Vagina (tissue), 2 donors: ENCODE measurements at regions not wholly inside any gene's neighbourhood (a gene's known extent, or its start where the extent isn't known, plus 50 kb on each side); places are given as distances from the start of the nearest gene placed in this dataset.

Experiments used
- DNase-seq, 2 donors: peaks; one replicate each; pipeline ENCODE4 v3.0.0-alpha.2; 2017; ENCODE audit errors: extremely low spot score in 2 of 2
- H3K27ac ChIP-seq: fragments of 200-600 bp; sonication (generic); one replicate; pipeline ENCODE4 v1.5.1; 2019
- H3K27me3 ChIP-seq: fragments of 200-600 bp; sonication (generic); one replicate; pipeline ENCODE4 v1.5.1; 2019
- H3K36me3 ChIP-seq, 2 donors: fragments of 200-600 bp; sonication (generic); one replicate each; pipeline ENCODE4 v1.5.1; 2017 to 2019
- H3K4me1 ChIP-seq: fragments of 200-600 bp; sonication (generic); one replicate; pipeline ENCODE4 v1.5.1; 2019
- H3K4me3 ChIP-seq, 2 donors: fragments of 200-600 bp; sonication (generic); 1 replicate in 1 of 2; 2 replicates in 1 of 2; pipeline ENCODE4 v1.5.1; 2016 to 2019
- H3K9me3 ChIP-seq: fragments of 200-600 bp; sonication (generic); one replicate; pipeline ENCODE4 v1.5.1; 2019
- POLR2A ChIP-seq, 2 donors: fragments of 450-650 bp; IDR thresholded peaks; one replicate each; pipeline ENCODE4 v1.6.1; 2017; ENCODE audit warnings: antibody characterized with exemption in 2 of 2, mild to moderate bottlenecking in 2 of 2, moderate library complexity in 2 of 2
- POLR2AphosphoS5 ChIP-seq, 2 donors: sonication (generic); formaldehyde crosslinking; IDR thresholded peaks; one replicate each; pipeline ENCODE4 v1.9.0; 2017; ENCODE audit warnings: antibody characterized with exemption in 2 of 2, mild to moderate bottlenecking in 2 of 2, low read depth in 1 of 2; ENCODE audit not compliant: insufficient read depth in 1 of 2
- intact Hi-C: fragments of 100-400 bp; cut with DNase I; formaldehyde crosslinking; loops from one replicate; pipeline ENCODE4 v1.15.1; 2023
- TF ChIP-seq, protein P1 (sequence below), 3 experiments: fragments of 450-650 bp in 2 of 3; fragments of 200-600 bp in 1 of 3; sonication (generic) in 1 of 3; IDR thresholded peaks; one replicate each; pipeline ENCODE4 v1.5.1; 2017 to 2019; ENCODE audit warnings: antibody characterized with exemption in 3 of 3, mild to moderate bottlenecking in 2 of 3, moderate library complexity in 2 of 3

DNA sequence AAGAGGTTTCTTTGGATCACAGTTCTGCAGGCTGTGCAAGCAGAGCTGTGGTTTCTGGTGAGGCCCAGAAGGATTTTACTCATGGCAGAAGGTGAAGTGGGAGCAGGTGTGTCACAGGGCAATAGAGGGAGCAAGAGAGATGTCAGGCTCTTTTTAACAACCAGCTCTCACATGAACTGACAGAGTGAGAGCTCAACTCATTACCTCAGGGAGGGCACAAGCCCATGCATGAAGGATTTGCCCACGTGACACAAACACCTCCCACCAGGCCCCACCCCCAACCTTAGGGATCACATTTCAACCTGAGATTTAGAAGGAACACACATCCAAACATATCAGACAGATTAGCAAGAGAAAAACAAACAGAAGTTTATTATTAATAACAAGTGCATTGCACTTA lies 470.4 kb downstream of the GALC start:
- Histone ChIP-seq H3K27me3 (no peaks in the 10 kb centered on the region), H3K4me1 (no peaks in the 10 kb centered on the region), H3K9me3 (no peaks in the 10 kb centered on the region), H3K4me3 (no peak overlapping the region), H3K36me3 (no peaks in the 10 kb centered on the region), H3K27ac (no peak overlapping the region)
- intact Hi-C loops, result no loop called here
- DNase-seq, result no peak
- TF ChIP-seq POLR2A (IDR thresholded peaks at IDR 0.05) (no peak), POLR2AphosphoS5 (IDR thresholded peaks at IDR 0.05; ENCODE audit: insufficient read depth in 1 of 2, low read depth in 1 of 2) (no peak)
- TF ChIP-seq, protein P1, sequence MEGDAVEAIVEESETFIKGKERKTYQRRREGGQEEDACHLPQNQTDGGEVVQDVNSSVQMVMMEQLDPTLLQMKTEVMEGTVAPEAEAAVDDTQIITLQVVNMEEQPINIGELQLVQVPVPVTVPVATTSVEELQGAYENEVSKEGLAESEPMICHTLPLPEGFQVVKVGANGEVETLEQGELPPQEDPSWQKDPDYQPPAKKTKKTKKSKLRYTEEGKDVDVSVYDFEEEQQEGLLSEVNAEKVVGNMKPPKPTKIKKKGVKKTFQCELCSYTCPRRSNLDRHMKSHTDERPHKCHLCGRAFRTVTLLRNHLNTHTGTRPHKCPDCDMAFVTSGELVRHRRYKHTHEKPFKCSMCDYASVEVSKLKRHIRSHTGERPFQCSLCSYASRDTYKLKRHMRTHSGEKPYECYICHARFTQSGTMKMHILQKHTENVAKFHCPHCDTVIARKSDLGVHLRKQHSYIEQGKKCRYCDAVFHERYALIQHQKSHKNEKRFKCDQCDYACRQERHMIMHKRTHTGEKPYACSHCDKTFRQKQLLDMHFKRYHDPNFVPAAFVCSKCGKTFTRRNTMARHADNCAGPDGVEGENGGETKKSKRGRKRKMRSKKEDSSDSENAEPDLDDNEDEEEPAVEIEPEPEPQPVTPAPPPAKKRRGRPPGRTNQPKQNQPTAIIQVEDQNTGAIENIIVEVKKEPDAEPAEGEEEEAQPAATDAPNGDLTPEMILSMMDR (IDR thresholded peaks at IDR 0.05), result no peak

DNA sequence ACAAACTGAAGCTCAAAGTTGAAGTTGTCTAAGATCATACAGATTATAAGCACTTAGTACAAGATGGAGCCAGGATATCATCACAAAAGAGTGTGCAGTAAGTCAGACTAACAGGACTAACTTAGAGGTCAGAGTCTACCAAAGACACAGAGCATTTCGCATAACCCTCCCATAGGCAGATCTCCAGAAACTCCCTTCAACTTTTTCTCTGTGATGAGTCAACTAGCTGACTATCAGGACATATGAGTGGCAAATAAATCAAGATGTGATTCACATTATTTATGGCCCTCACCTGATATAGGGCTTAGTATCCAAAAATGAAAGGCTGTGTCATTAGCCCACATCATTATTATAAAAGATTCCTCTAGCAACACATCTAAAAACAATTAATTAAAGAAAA lies 484.6 kb downstream of the GALC start:
- Histone ChIP-seq H3K27me3 (no peaks in the 10 kb centered on the region), H3K9me3 (no peaks in the 10 kb centered on the region), H3K36me3 (no peaks in the 10 kb centered on the region), H3K4me1 (no peaks in the 10 kb centered on the region), H3K27ac (no peak overlapping the region), H3K4me3 (no peak overlapping the region)
- no peak for DNase-seq
- TF ChIP-seq POLR2AphosphoS5 (IDR thresholded peaks at IDR 0.05; ENCODE audit: insufficient read depth in 1 of 2, low read depth in 1 of 2), result no peak
- TF ChIP-seq, protein P1 (IDR thresholded peaks at IDR 0.05), result no peak
- TF ChIP-seq POLR2A (IDR thresholded peaks at IDR 0.05), result no peak
- intact Hi-C loops, result no loop called here

DNA sequence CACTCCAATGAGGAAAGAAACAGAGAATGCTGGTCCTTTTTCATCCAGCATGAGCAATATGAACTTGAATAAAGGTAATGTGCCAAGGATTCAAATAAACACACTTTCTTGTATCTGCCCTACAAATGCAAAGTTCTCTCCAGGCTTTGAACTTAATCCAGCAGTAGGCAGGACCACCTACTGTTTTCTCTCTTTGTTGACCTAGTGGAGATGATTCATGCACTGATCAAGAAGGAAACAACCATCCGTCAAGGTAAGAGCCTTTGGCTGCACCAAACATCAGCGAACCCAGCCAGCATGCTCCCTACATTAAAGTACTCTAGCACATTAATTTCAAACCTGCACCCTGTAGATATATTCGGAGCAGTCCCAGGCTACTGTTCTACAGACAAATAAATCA lies 489.3 kb downstream of the GALC start:
- intact Hi-C loops, result no loop called here
- TF ChIP-seq POLR2AphosphoS5 (IDR thresholded peaks at IDR 0.05; ENCODE audit: insufficient read depth in 1 of 2, low read depth in 1 of 2) (no peak), POLR2A (IDR thresholded peaks at IDR 0.05) (no peak)
- TF ChIP-seq, protein P1 (IDR thresholded peaks at IDR 0.05), result no peak
- Histone ChIP-seq H3K4me1 (no peaks in the 10 kb centered on the region), H3K27ac (no peak overlapping the region), H3K27me3 (no peaks in the 10 kb centered on the region), H3K36me3 (no peaks in the 10 kb centered on the region), H3K4me3 (no peak overlapping the region), H3K9me3 (no peaks in the 10 kb centered on the region)
- DNase-seq, result no peak

DNA sequence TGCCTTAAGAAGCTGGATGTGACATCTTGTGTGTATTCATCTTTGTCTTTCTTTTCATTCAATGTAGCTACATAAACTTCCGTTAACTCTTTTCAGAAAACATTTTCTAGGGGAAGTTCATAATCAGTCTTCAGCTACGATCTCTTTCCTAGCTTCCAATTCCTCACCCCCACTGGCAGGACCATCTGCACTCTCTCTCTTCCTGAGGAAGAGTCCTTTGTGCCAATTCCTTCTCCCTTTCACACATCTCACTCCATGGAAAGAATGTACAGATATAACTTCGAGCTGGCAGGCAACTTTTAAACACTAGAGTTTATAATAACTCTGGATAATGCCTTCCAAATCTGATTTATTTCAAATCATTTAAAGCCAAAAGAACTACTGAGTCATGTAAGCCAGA lies 495.7 kb downstream of the GALC start:
- Histone ChIP-seq H3K27ac (no peak overlapping the region), H3K27me3 (no peaks in the 10 kb centered on the region), H3K9me3 (no peaks in the 10 kb centered on the region), H3K4me3 (no peak overlapping the region), H3K4me1 (no peaks in the 10 kb centered on the region), H3K36me3 (no peaks in the 10 kb centered on the region)
- TF ChIP-seq, protein P1 (IDR thresholded peaks at IDR 0.05), result no peak
- TF ChIP-seq POLR2A (IDR thresholded peaks at IDR 0.05) (no peak), POLR2AphosphoS5 (IDR thresholded peaks at IDR 0.05; ENCODE audit: insufficient read depth in 1 of 2, low read depth in 1 of 2) (no peak)
- no peak for DNase-seq
- intact Hi-C loops, result no loop called here

DNA sequence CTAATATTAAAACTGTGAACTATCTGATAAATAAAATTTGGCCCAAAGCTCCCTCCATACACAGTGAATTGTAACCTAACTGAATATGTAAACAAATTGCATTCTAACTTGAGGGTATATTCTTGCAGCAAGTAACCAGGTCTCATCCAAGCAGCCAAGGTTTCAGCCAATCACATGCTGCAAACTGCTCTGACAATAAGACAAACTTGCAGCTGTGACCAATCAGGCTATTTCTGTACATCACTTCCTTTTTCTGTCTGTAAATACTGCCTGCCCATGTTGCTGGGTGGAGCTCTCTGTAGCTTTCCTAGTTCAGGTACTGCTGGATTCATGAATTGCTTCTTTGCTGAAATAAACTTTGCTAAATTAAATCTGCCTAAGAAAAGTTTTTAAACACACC lies 499.0 kb downstream of the GALC start:
- intact Hi-C loops, result no loop called here
- no peaks in the 10 kb centered on the region for H3K9me3 ChIP-seq
- no peak overlapping the region for H3K27ac ChIP-seq
- no peak for DNase-seq
- H3K4me3 ChIP-seq, result no peak overlapping the region
- no peaks in the 10 kb centered on the region for H3K4me1 ChIP-seq
- H3K27me3 ChIP-seq, result no peaks in the 10 kb centered on the region
- no peaks in the 10 kb centered on the region for H3K36me3 ChIP-seq
- TF ChIP-seq POLR2A (IDR thresholded peaks at IDR 0.05) (no peak), POLR2AphosphoS5 (IDR thresholded peaks at IDR 0.05; ENCODE audit: insufficient read depth in 1 of 2, low read depth in 1 of 2) (no peak)

DNA sequence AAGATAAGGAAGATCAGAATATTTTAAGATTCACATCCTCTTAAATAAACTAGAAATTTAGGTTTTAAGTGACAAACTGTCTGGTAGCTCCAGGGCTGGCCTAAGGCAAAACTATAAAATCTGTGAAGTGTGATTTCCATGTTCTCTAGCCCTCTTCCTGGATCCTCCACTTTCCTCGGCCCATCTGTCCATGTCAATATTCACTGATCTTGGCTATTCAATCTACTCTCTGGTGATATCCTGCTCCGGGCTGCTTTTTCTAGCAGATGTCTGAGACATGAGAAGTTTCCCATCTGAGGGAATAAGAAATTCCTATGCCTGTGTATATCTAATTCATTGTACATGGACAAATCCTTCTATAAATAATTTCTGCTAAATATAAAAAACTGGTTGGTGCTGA lies 500.4 kb downstream of the GALC start:
- Histone ChIP-seq H3K27me3 (no peaks in the 10 kb centered on the region), H3K4me3 (no peak overlapping the region), H3K27ac (no peak overlapping the region), H3K9me3 (no peaks in the 10 kb centered on the region), H3K4me1 (no peaks in the 10 kb centered on the region), H3K36me3 (no peaks in the 10 kb centered on the region)
- intact Hi-C loops, result no loop called here
- no peak for DNase-seq
- TF ChIP-seq POLR2AphosphoS5 (IDR thresholded peaks at IDR 0.05; ENCODE audit: insufficient read depth in 1 of 2, low read depth in 1 of 2) (no peak), POLR2A (IDR thresholded peaks at IDR 0.05) (no peak)
- TF ChIP-seq, protein P1 (IDR thresholded peaks at IDR 0.05), result no peak
